HG02870 (cell line): ENCODE measurements at regions not wholly inside any gene's neighbourhood (a gene's known extent, or its start where the extent isn't known, plus 50 kb on each side); places are given as distances from the start of the nearest gene placed in this dataset.

Experiments
- ATAC-seq: cut with Tn5 transposase; IDR thresholded peaks from one replicate; pipeline ENCODE4 v1.9.1; 2021; ENCODE audit warnings: mild to moderate bottlenecking, moderate library complexity; ENCODE audit not compliant: unreplicated experiment

GRCh38 chr2:128797092-128797491 is 478.4 kb upstream of the HS6ST1 start:
- ATAC-seq = no peak

DNA sequence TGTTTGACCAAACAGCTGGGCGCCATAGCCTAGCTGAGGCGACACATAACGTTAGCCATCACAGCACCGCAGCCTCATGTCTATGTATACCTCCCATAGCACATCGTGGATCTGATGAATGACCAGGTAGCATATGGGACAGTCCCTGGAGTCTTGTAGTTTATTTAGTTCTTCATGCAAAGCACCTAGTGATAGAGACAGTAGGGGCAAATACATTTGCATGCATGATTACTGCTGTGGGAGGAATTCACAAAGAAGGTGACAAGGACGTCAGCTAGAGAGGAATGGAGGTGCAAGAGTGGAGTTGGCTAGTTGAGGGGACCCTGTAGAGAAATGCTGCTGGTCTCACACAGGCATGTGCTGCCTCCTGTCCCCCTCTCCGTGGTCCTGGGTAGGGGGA is 478.9 kb upstream of the HS6ST1 start:
- ATAC-seq = peak; percentile 33

DNA sequence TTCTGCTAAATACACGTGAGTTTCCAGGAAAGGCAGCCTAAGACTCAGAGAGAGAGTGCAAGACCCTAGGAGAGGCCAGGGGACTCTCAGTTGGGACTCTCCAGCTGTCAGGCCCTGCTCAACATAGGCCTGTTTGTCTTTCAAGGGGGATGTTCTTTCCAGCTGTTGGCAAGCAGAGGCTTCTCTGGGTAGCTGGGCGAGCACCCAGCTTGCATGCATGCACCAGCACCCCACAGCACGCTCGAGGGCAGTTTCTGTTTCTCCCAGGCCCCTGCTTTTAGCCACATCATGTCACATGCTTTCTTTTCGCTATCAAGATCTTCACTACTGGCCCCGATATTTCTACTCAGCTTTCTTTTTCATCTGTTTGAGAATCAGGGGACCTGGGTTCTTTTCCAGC is 479.3 kb upstream of the HS6ST1 start:
- ATAC-seq = peak; percentile 66

- ATAC-seq = no peak
These were observed 480.0 kb upstream of the HS6ST1 start for GRCh38 chr2:128798502-128799283.

DNA sequence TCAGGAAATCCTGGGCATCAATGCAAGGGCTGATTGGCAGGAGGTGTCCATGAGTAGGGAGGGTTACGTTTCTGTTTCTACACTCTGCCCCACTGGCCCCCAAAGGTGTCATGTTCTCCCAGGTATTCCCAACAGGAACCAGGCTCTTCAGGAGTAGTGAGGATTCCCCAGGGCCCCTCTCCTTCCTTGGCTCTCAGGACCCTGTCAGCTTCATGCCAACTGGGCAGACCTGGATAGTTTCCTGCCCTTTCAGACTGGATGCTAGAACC is 480.6 kb upstream of the HS6ST1 start:
- no peak for ATAC-seq

- ATAC-seq = no peak
These were observed 481.1 kb upstream of the HS6ST1 start for GRCh38 chr2:128799730-128800129.

DNA sequence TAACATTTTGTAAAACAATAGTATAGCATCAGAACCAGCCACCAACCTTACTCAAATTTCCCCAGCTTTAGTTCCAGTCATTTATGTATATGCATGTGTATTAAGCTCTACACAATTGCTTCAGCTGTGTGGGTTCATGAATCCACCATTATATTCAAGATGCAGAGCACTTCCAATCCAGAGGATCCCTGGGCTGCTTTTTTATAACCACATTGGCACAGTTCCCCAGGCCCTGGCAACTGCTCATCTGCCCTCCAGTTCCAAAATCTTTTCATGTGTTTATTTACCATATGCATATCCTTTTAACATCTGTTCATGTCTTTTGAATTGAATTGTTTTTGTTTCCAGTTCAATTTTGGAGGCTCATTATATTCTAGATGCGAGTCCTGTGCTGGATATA is 482.9 kb upstream of the HS6ST1 start:
- ATAC-seq = no peak

- no peak for ATAC-seq
These were observed 484.6 kb upstream of the HS6ST1 start for GRCh38 chr2:128803222-128803621.

DNA sequence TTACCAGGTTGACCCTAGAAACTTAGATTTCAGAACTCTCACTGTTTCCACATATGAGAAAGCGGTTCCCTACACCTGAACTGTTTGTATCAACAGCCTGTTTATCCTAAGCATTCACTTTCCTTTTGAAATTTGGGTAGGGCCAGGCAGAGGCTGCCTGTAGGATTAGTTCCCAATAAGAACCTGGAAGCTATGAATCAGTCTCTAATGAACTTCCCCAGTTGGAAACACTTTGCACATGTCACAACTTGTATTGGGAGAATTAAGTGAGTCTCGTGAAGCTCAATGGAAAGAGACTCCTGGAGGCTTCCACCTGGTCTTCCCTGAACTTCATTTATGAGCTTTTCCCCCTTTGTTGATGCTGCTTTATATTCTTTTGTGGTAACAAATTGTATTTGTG is 486.6 kb upstream of the HS6ST1 start:
- no peak for ATAC-seq

- no peak for ATAC-seq
These were observed 487.2 kb upstream of the HS6ST1 start for GRCh38 chr2:128805918-128806317.

DNA sequence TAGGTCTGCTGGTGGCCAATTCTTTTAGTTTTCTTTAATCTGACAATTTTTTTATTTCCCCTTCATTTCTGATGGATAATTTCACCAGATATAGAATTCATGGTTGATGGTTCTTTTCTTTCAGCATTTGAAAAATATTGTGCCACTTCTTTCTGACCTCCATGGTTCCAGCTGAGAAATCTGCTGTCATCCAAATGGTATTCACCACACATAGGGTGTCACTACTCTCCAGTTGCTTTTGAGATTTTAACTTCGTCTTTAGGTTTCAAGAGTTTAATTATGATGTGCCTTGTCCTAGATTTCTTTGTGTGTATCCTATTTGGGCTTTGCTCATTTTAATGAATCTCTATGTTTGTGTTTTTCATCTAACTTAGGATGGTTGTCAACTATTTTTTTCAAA is 488.6 kb upstream of the HS6ST1 start:
- no peak for ATAC-seq

- ATAC-seq = no peak
These were observed 490.0 kb upstream of the HS6ST1 start for GRCh38 chr2:128808462-128809258.

DNA sequence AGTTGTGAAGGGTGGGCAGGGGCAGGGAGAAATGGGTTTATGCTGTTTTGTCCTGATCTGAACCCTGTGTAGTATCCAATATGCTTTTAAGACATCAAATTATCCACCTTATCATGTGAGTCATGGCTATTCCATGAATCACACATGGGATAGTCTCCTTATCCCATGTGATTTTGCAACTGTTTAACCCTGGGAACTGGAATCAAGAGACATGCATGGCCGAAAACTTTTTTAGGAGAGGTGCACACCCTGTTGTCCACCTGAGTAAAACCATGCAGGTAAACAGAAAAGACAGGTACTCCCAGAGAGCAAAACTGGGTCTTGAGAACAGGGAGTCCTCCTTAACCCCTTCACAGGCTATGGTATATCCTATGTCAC is 490.6 kb upstream of the HS6ST1 start:
- no peak for ATAC-seq

- ATAC-seq = no peak
These were observed 491.2 kb upstream of the HS6ST1 start for GRCh38 chr2:128809880-128810279.

GRCh38 chr2:128812183-128812940 is 493.7 kb upstream of the HS6ST1 start:
- ATAC-seq = no peak

DNA sequence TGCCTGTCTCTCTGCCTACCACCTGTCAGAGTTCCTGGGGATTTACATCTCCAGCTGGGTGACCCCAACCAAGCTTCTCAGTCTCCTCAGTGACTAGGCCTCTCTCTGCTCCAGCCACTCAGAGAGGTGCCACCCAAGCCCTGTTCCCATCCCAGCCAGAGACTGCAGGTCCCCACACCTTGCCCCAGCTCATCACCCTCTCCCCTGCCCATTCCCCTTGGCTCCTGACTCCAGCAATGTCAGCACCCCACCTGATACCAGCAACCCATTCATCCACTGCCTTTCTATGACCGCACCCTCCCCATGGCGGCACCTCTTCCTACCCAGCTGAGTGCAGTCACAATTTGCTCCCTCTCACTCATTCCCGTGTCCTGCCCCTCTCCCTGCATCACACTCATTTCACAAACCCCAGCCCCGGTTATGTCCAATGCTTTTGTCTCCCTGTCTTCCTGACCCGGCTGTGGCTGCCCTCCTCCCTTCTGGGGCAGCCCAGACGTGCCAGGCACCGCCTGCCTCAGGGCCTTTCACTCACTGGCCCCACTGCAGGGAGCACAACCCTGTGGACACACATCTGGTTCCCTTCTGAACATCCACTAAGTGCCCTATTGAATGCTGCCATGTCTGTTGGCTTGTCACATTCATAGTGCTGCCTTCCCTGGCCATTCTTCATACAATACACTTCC is 494.8 kb upstream of the HS6ST1 start:
- ATAC-seq = no peak

- no peak for ATAC-seq
These were observed 496.6 kb upstream of the HS6ST1 start for GRCh38 chr2:128815248-128815647.

DNA sequence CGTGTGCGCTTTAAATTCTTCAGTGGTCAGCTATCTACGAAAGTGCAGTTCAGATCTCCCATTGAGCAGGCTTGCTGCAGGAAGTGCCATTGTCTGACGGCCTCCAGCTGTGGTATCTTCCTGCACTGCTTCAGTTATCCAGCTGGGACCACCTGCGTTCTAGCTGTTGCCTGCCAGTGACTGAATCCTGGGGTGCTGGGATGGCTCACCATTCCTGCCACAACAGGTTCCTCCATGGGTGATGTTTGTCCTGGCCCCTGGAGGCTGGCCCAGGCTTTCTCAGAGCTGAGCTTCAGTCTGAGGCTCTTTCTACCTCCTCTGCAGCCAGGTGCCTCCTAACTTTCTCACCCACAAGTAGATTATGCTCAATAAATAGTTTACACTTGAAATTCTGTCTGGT is 498.5 kb upstream of the HS6ST1 start:
- no peak for ATAC-seq

DNA sequence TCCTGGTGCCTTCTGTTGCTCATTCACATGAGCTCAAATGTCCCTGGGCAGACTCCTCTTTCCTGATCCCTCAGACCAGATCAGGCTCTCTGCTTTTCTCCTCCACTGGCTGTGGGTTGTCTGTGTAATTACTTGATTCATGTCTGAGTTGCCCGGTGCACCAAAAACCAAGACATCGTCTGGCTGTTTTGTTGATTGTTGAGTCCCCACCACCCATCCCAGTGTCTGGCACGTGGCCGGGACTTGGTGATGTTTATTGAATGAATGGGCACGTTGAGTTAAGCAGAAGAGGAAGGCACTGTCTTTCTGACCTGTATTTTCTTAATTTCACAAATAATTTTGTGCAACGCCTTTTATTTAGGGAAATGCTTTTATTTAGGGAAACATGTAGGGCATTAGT is 499.1 kb upstream of the HS6ST1 start:
- no peak for ATAC-seq

DNA sequence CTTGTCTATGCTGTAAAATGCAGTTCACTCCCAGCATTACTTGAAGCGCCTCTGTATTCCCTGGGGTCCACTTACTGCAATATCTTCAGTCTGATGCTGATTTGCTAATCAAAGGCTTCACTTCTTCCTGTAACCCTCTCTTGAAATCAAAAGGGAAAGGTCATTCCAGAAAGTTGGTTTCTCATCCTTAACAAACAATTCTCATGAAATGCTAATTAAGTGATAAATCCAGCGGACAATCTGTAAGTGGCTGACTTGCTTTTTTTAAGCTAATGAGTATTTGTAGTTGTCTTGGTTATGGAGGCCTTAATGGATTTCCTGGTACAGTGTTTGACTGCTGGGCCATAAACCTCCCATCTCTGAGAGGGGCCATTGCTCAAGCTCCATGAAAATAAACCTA is 499.6 kb upstream of the HS6ST1 start:
- no peak for ATAC-seq

- no peak for ATAC-seq
These were observed 500.2 kb upstream of the HS6ST1 start for GRCh38 chr2:128818704-128819491.
